Activated CD4-positive, alpha-beta T cell treated with anti-CD3 and anti-CD28 coated beads, Interleukin-10, Interleukin-2, amounts not matched to agents 100 ng/mL and 50 ng/mL, durations not matched to agents 16 hours and 8 hours (primary cell): ENCODE measurements at regions not wholly inside any gene's neighbourhood (a gene's known extent, or its start where the extent isn't known, plus 50 kb on each side); places are given as distances from the start of the nearest gene placed in this dataset.
"Not testable (repeated sequence)": the region's sequence is repeated elsewhere in the genome, so short reads cannot be mapped to it uniquely, and the experiment has no call there.

ENCODE experiments used
- DNase-seq: peaks from one replicate; pipeline ENCODE4 v3.0.0-alpha.2; 2020

- no peak for DNase-seq
Observed at GRCh38 chrX:113996781-113997180, 587.1 kb upstream of the HTR2C start.

DNA sequence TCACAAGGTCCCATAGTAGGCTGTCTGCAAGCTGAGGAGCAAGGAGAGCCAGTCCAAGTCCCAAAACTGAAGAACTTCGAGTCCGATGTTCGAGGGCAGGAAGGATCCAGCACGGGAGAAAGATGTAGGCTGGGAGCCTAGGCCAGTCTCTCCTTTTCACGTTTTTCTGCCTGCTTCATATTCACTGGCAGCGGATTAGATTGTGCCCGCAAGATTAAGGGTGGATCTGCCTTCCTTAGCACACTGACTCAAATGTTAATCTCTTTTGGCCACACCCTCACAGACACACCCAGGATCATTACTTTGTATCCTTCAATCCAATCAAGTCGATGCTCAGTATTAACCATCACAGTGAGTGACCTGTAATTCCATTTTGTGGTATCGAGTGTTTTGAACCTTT is 592.2 kb upstream of the HTR2C start:
- not testable (repeated sequence) for DNase-seq

DNA sequence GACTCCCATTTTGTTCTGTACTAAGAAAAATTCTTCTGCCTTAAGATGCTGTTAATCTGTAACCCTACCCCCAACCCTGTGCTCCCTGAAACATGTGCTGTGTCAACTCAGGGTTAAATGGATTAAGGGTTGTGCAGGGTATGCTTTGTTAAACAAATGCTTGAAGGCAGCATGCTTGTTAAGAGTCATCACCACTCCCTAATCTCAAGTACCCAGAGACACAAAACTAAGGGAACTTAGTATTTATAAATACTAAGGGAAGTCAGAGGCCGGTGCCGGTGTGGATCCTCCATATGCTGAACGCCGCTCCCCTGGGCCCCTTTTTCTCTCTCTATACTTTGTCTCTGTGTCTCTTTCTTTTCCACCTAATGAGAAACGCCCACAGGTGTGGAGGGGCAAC is 593.2 kb upstream of the HTR2C start:
- not testable (repeated sequence) for DNase-seq

DNA sequence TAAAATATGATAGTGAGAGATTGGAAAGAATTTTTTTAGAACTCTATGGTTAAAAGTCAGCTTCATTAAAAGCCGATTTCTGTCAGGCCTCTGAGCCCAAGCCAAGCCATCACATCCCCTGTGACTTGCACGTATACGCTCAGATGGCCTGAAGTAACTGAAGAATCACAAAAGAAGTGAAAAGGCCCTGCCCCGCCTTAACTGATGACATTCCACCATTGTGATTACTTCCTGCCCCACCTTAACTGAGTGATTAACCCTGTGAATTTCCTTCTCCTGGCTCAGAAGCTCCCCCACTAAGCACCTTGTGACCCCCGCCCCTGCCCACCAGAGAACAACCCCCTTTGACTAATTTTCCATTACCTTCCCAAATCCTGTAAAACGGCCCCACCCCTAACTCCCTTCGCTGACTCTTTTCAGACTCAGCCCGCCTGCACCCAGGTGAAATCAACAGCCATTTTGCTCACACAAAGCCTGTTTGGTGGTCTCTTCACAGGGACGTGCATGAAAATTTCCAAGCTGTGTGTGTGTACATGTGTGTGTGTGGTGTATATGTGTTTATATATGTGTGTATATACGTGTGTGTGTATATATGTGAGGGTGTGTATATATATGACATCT is 595.5 kb upstream of the HTR2C start:
- not testable (repeated sequence) for DNase-seq

- DNase-seq, result no peak
Observed at GRCh38 chrX:113986427-113986826, 597.5 kb upstream of the HTR2C start.

DNA sequence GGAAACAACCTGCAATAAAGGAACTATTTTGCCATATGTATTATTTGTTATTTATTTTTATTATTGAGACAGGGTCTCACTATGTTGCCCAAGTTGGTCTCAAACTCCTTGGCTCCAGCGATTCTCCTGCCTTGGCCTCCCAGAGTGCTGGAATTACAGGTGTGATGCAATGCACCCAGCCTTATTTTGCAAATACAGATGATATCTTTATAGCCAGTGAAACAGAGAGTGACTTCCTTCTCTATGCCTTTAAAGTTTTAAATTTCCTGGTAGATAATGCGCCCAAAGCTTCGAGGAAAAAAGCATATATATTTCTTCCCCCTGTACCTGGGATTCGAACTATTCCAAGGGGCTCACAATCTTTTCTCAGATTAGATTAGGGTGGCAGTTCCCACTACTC is 601.1 kb upstream of the HTR2C start:
- no peak for DNase-seq

- no peak for DNase-seq
Observed at GRCh38 chrX:113980953-113981352, 602.9 kb upstream of the HTR2C start.

DNA sequence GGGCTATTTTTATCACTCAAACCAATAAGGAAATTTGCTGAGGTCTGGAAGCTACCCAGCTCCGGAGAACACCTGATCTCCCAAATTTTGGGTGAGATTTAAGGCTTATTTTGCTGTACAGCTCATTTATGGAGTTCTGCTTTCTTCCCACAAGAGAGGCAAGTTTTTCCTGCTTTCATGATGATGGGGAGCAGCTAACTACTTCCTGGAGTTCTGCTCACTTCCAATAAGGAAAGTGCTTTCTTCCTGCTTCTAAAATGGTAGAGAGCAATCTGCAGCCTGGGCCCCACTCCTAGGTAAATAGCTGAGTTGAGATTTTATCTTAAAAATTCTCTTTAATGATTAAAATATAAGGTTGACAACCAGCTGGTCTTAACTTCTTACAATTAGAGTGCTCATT is 606.0 kb upstream of the HTR2C start:
- no peak for DNase-seq

GRCh38 chrX:113975441-113975840 is 608.4 kb upstream of the HTR2C start:
- no peak for DNase-seq

DNA sequence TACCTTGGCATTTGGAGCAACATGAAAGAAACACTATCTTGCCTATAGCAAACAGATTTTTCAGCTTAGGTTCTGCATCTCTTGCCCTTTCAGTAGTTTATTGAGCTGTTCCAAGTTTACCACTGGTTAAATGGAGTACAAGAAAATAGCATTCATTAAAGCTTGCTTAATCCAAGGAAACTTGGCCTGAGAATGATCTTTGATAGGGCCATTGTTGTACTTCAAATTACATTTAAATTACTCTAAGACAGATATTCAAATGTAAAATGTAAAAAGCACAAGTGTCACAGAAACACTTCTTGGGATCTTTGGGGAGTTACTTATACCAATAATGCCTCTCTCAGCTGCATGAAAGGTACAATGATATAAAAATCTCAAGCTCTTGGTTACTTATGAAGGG is 609.0 kb upstream of the HTR2C start:
- DNase-seq, result no peak

GRCh38 chrX:113973706-113974105 is 610.2 kb upstream of the HTR2C start:
- DNase-seq, result no peak

GRCh38 chrX:113966791-113967190 is 617.1 kb upstream of the HTR2C start:
- DNase-seq, result no peak

DNA sequence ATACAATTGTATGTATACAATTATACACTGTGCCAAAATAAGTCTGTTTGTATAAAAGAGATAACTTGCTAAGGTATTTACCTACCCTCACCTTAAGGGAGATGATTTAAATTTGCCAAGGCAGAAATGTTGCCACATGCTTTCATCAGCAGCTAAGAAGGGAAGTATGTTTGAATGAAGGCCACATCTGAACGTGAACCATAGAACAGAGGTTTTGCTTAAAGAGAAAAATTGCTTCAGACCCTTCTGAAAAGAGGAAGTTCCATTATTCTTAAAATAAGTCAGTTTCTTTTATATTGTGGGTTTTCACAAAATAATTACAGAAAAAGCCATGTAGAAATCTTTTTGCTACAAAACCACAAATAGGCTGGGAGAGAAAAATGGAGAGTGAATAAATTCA is 621.5 kb upstream of the HTR2C start:
- DNase-seq, result no peak

- no peak for DNase-seq
Observed at GRCh38 chrX:113959912-113960626, 623.8 kb upstream of the HTR2C start.

DNA sequence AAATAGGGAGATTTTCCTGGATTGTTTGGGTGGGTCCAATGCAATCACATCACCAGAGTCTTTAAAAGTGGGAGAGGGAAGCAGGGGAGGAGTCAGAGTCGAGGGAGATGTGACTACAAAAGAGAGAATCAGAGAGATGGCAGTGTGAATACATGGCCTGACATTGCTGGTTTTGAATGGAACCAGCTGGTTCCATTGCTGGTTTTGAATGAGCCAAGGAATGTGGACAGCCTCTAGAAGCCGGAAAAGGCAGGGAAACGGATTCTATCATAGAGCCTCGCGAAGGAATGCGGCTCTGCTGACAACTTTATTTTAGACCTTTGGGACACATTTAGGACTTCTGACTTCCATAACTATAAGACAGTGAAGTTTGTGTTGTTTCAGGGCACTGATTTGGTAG is 627.0 kb upstream of the HTR2C start:
- DNase-seq, result no peak

DNA sequence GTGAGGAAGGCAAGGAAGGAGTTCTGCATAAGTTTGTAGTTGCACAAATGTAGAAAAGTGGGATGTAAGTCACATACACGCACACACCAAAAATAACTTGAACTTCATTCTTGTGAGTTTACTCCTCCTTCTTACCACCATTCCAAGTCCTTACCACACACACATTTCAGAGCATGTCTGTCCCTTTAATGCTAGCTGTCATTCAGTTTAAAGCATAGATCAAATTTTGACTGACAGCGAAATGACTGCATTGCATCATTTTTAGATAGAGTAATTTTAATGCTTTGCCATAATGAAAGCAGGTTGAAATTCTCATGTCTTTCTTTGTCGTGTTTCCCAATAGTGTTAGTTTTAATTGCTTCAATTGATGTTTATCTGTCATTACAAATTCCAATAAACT is 629.6 kb upstream of the HTR2C start:
- no peak for DNase-seq

GRCh38 chrX:113950081-113950678 is 633.7 kb upstream of the HTR2C start:
- DNase-seq, result no peak

DNA sequence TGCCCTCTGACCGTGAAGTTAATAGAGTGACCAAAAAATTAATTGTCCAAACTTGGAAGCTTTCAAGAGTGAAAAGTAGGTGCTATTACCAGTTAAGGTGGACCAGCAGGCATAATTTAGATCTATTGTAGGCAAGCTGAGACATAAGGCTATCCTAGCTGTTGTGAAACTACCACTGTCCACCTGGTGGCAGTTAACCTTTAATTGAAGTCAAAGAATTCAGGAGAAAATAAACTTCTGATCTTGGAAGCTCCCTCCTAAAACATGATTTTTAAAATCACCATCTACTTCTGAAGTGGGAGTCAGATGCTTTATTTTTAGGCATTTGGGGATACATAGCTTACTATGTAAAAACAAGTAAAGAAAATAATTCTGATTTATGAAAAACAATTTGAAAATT is 636.3 kb upstream of the HTR2C start:
- no peak for DNase-seq

GRCh38 chrX:113935518-113935917 is 648.4 kb upstream of the HTR2C start:
- no peak for DNase-seq

DNA sequence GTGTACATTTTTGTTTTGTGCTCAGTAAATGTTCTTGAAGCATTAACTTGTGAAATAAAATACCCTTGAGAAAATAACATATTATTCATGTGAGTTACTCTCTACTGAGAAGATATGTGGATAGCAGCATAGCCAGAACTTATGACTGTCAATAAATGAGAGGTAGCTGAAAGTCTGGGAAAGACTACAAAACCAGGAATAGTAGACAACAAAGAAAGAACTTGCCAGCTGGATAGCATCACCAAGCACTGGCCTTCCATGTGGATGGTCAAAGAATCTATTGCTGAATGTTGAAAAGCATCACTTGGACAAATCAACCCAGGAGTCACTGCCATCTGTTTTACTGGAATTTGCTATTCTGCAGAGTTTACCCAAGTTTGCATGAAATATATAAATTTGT is 650.0 kb upstream of the HTR2C start:
- DNase-seq, result no peak

GRCh38 chrX:113929004-113929403 is 654.9 kb upstream of the HTR2C start:
- peak; percentile 17 for DNase-seq

DNA sequence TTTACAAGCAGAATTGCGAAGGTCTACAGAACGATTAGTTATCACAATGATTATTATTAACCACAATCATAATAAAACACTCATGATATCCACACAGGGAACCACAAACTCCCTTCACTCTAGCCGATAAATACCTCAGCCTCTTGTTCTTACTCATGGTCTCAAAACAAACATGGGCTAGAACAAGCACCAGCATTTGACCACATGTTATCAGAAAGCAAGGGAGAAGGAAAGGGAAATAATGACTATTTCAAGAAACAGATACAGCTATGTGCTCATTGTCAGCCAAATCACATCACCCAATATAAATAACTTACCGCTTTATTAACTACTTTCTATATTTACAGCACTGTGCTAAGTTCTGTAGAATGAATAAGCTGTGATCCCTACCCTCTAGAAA is 663.2 kb upstream of the HTR2C start:
- DNase-seq, result no peak

GRCh38 chrX:113919387-113919786 is 664.5 kb upstream of the HTR2C start:
- no peak for DNase-seq

DNA sequence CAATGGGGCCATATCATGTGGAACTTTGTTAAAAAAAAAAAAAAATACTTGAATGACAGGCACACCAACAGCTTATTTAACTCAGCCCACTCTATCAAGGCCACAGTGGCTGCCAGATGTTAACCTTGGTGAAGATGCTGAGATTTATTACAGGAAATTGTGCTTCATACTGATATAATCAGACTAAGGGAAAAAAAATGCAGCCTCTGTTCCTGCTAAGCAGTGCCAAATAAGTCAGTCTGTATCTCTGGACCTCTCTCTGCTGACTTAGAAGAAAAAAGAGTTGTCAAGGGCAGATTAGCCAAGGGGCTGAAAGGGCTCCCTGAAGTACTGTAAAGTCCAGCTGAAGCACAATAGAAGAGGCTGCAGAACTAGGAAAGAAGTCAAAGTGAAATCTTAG is 677.7 kb upstream of the HTR2C start:
- DNase-seq, result no peak

- DNase-seq, result no peak
Observed at GRCh38 chrX:113892891-113893290, 691.0 kb upstream of the HTR2C start.
